Parathyroid adenoma (tissue), 2 donors: ENCODE measurements at regions not wholly inside any gene's neighbourhood (a gene's known extent, or its start where the extent isn't known, plus 50 kb on each side); places are given as distances from the start of the nearest gene placed in this dataset.

Source experiments
- H2AFZ ChIP-seq: fragments of 300-600 bp; sonication (generic); one replicate; pipeline ENCODE4 v1.7.0; 2017; ENCODE audit warnings: antibody characterized with exemption, mild to moderate bottlenecking
- H3K27ac ChIP-seq: fragments of 300-600 bp; sonication (generic); one replicate; pipeline ENCODE4 v1.7.0; 2017
- H3K27me3 ChIP-seq: fragments of 300-600 bp; sonication (generic); one replicate; pipeline ENCODE4 v1.7.0; 2017; ENCODE audit warnings: low read length; ENCODE audit not compliant: control insufficient read depth, insufficient read depth
- H3K36me3 ChIP-seq: fragments of 300-600 bp; sonication (generic); one replicate; pipeline ENCODE4 v1.7.0; 2017; ENCODE audit warnings: low read length; ENCODE audit not compliant: control insufficient read depth, insufficient read depth
- H3K4me1 ChIP-seq: fragments of 300-600 bp; sonication (generic); one replicate; pipeline ENCODE4 v1.7.0; 2017; ENCODE audit warnings: control low read depth
- H3K4me2 ChIP-seq: fragments of 300-600 bp; sonication (generic); one replicate; pipeline ENCODE4 v1.7.0; 2017; ENCODE audit warnings: low read length
- H3K4me3 ChIP-seq: fragments of 300-600 bp; sonication (generic); one replicate; pipeline ENCODE4 v1.7.0; 2017; ENCODE audit warnings: low read depth, low read length
- H3K79me2 ChIP-seq: fragments of 300-600 bp; sonication (generic); one replicate; pipeline ENCODE4 v1.7.0; 2017; ENCODE audit warnings: control low read depth
- H3K9ac ChIP-seq: fragments of 300-600 bp; sonication (generic); one replicate; pipeline ENCODE4 v1.7.0; 2017; ENCODE audit warnings: mild to moderate bottlenecking
- H3K9me3 ChIP-seq: fragments of 300-600 bp; sonication (generic); one replicate; pipeline ENCODE4 v1.7.0; 2017; ENCODE audit warnings: low read length; ENCODE audit not compliant: control insufficient read depth
- TF ChIP-seq, protein P1 (sequence below): fragments of 300-600 bp; sonication (generic); IDR thresholded peaks from one replicate; pipeline ENCODE4 v1.7.0; 2017; ENCODE audit warnings: antibody characterized with exemption, mild to moderate bottlenecking
- donor health status: primary hyperparathyroidism.

DNA sequence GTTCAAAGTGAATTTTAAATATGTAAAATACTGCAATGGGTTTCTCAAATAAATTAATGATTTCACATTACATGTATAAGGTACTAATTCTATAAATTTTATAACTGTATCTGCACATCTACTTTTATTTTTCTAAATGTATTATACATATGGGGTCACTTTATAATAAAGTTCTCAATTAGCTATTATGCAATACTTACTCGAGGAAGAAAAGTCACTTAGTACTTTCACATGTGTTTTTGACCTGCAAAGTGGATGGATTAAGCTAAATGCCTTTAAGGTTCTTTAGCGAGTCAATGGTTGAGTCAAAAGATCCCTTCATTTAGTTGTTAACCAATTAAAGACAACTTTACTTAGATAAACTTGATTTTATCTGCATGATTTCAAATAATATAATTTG is 437.8 kb downstream of the ANKRD7 start:
- H2AFZ ChIP-seq = no peak overlapping the region
- no peaks in the 10 kb centered on the region for H3K79me2 ChIP-seq
- no peaks in the 10 kb centered on the region for H3K36me3 ChIP-seq
- H3K9ac ChIP-seq = no peak overlapping the region
- TF ChIP-seq, protein P1, sequence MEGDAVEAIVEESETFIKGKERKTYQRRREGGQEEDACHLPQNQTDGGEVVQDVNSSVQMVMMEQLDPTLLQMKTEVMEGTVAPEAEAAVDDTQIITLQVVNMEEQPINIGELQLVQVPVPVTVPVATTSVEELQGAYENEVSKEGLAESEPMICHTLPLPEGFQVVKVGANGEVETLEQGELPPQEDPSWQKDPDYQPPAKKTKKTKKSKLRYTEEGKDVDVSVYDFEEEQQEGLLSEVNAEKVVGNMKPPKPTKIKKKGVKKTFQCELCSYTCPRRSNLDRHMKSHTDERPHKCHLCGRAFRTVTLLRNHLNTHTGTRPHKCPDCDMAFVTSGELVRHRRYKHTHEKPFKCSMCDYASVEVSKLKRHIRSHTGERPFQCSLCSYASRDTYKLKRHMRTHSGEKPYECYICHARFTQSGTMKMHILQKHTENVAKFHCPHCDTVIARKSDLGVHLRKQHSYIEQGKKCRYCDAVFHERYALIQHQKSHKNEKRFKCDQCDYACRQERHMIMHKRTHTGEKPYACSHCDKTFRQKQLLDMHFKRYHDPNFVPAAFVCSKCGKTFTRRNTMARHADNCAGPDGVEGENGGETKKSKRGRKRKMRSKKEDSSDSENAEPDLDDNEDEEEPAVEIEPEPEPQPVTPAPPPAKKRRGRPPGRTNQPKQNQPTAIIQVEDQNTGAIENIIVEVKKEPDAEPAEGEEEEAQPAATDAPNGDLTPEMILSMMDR = no peak
- no peak overlapping the region for H3K4me2 ChIP-seq
- H3K4me1 ChIP-seq = no peaks in the 10 kb centered on the region
- H3K4me3 ChIP-seq = no peak overlapping the region
- H3K9me3 ChIP-seq = no peaks in the 10 kb centered on the region
- H3K27me3 ChIP-seq = no peaks in the 10 kb centered on the region
- H3K27ac ChIP-seq = no peak overlapping the region

DNA sequence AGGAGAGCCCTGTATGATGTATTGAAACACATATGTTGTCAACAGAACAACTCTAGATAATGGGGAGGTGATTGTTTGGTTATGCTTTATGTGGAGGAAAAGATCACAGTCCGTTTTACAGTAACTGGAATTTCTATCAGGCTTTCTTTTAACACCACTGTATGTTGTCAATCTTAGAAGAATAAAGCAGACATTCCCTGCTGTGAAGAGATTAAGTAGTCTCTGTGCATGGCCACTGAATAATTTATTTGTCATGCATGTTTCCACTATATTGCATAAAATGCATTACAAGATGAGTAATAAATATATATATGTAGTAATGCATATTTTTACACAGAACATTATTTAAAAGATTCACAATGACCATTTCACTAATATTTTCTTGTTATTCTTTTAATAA is 440.0 kb downstream of the ANKRD7 start:
- Histone ChIP-seq H3K36me3 (no peaks in the 10 kb centered on the region), H3K4me3 (no peak overlapping the region), H3K4me2 (no peak overlapping the region), H3K4me1 (no peaks in the 10 kb centered on the region), H3K9ac (no peak overlapping the region), H3K79me2 (no peaks in the 10 kb centered on the region), H3K27ac (no peak overlapping the region), H2AFZ (no peak overlapping the region), H3K9me3 (no peaks in the 10 kb centered on the region), H3K27me3 (no peaks in the 10 kb centered on the region)
- TF ChIP-seq, protein P1 = no peak

DNA sequence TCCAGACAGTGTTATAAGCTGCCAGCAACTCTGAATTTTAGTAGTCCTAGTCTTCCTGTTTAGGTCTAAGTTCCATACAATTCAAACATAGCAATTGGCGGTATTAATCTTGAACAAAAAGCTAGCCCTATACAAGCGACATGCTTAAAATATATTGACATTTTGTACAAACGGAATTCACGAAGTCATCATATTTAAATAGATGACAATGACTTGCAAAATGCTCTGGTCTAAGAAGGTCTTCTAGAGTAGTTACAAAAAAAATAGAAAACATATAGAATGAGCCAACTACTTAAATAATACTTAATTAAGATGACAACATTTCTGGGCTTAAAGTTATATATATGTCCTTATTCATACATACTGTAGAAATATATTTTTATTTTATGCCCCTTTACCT is 446.6 kb downstream of the ANKRD7 start:
- Histone ChIP-seq H3K27ac (no peak overlapping the region), H3K9ac (no peak overlapping the region), H3K4me2 (no peak overlapping the region), H3K79me2 (no peaks in the 10 kb centered on the region), H3K27me3 (no peaks in the 10 kb centered on the region), H3K9me3 (no peaks in the 10 kb centered on the region), H3K4me1 (no peaks in the 10 kb centered on the region), H3K4me3 (no peak overlapping the region), H3K36me3 (no peaks in the 10 kb centered on the region), H2AFZ (no peak overlapping the region)
- TF ChIP-seq, protein P1 = no peak

DNA sequence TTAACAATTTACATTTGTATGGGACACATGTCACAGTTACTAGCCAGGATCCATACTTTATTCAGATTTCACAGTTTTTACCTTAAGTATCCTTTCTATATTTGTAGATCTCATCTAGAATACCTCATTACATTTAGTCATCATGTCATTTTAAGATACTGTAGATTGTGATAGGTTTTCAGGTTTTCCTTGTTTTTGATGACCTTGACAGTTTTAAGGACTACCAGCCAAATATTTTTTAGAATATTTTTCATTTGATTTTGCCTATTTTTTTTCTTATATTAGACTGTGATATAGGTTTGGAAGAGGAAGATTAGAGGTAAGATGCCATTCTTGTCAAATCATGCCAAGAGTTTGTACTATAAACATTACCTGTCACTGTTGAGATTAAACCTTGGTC is 460.3 kb downstream of the ANKRD7 start:
- no peaks in the 10 kb centered on the region for H3K9me3 ChIP-seq
- H3K4me2 ChIP-seq = no peak overlapping the region
- no peaks in the 10 kb centered on the region for H3K27me3 ChIP-seq
- H3K9ac ChIP-seq = no peak overlapping the region
- no peak overlapping the region for H2AFZ ChIP-seq
- no peaks in the 10 kb centered on the region for H3K36me3 ChIP-seq
- no peaks in the 10 kb centered on the region for H3K4me1 ChIP-seq
- TF ChIP-seq, protein P1 = no peak
- H3K27ac ChIP-seq = no peak overlapping the region
- H3K79me2 ChIP-seq = no peaks in the 10 kb centered on the region
- H3K4me3 ChIP-seq = no peak overlapping the region

DNA sequence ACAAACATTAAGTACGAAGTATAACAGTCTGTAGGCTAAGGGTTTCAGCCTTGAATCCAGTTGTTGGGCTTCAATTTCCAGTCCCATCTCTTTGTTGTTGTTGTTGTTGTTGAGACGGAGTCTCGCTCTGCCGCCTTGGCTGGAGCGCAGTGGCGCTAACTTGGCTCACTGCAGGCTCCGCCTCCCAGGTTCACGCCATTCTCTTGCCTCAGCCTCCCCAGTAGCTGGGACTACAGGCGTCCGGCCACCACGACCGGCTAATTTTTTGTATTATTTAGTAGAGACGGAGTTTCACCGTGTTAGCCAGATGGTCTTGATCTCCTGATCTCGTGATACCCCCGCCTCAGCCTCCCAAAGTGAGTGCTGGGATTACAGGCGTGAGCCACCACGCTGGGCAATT is 464.9 kb downstream of the ANKRD7 start:
- Histone ChIP-seq H3K36me3 (no peaks in the 10 kb centered on the region), H3K4me1 (no peaks in the 10 kb centered on the region), H3K79me2 (no peaks in the 10 kb centered on the region), H3K9ac (no peak overlapping the region), H3K9me3 (no peaks in the 10 kb centered on the region), H2AFZ (no peak overlapping the region), H3K4me2 (no peak overlapping the region), H3K4me3 (no peak overlapping the region), H3K27ac (no peak overlapping the region), H3K27me3 (no peaks in the 10 kb centered on the region)
- TF ChIP-seq, protein P1 = no peak
